Fibroblast of mammary gland (primary cell): ENCODE measurements at regions not wholly inside any gene's neighbourhood (a gene's known extent, or its start where the extent isn't known, plus 50 kb on each side); places are given as distances from the start of the nearest gene placed in this dataset.

Source experiments
- DNase-seq: peaks from one replicate; pipeline ENCODE4 v3.0.0-alpha.2; 2010; ENCODE audit warnings: low read depth
- H3K4me3 ChIP-seq: 2 replicates; pipeline ENCODE4 v1.5.1; 2011; ENCODE audit warnings: low read depth, mild to moderate bottlenecking, low read length, moderate library complexity; ENCODE audit not compliant: control insufficient read depth
- TF ChIP-seq, protein P1 (sequence below): conservative IDR thresholded peaks from 2 replicates; pipeline ENCODE4 v1.5.1; 2011; ENCODE audit warnings: low read depth, low read length, inconsistent platforms; ENCODE audit not compliant: control insufficient read depth, insufficient read depth

GRCh38 chr2:65620524-65620923, 188.1 kb upstream of the SPRED2 start:
- no peak for DNase-seq
- TF ChIP-seq, protein P1, sequence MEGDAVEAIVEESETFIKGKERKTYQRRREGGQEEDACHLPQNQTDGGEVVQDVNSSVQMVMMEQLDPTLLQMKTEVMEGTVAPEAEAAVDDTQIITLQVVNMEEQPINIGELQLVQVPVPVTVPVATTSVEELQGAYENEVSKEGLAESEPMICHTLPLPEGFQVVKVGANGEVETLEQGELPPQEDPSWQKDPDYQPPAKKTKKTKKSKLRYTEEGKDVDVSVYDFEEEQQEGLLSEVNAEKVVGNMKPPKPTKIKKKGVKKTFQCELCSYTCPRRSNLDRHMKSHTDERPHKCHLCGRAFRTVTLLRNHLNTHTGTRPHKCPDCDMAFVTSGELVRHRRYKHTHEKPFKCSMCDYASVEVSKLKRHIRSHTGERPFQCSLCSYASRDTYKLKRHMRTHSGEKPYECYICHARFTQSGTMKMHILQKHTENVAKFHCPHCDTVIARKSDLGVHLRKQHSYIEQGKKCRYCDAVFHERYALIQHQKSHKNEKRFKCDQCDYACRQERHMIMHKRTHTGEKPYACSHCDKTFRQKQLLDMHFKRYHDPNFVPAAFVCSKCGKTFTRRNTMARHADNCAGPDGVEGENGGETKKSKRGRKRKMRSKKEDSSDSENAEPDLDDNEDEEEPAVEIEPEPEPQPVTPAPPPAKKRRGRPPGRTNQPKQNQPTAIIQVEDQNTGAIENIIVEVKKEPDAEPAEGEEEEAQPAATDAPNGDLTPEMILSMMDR: peak; percentile 9
- no peak overlapping the region for H3K4me3 ChIP-seq

- H3K4me3 ChIP-seq: no peak overlapping the region
- no peak for DNase-seq
- TF ChIP-seq, protein P1: no peak
Observed at GRCh38 chr2:65620026-65620425, 187.6 kb upstream of the SPRED2 start.

GRCh38 chr2:65615602-65616001, 183.2 kb upstream of the SPRED2 start:
- no peak overlapping the region for H3K4me3 ChIP-seq
- no peak for DNase-seq
- TF ChIP-seq, protein P1: no peak

DNA sequence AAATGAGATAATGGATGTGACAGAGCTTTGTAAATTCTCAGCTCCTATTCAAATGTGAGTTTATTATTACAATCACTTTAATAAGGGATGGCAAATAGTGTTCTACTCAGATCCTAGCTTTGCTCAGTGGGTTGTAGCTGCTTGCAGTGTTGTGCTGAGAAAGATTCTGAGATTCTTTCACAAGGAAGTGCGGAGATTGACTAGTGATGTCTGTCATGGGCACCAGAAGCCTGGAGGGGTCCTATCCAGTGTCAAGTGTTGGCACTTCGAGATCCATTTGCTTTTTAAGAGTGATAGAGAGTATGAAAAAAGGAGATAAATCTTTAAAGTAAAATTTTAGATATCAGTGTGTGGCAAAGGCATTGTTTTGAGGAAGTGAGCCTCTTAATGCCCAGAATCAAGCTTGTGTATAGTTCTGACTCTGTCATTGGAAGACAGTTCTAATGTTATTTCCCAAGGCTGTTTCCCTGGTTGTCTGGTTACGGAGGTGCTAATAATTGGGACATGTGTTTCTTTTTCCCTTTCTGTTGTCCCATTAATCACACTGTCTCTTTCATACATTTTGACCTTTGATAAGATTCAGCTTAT, 181.7 kb upstream of the SPRED2 start:
- H3K4me3 ChIP-seq: no peak overlapping the region
- no peak for DNase-seq
- TF ChIP-seq, protein P1: no peak

GRCh38 chr2:65611488-65611887, 179.1 kb upstream of the SPRED2 start:
- DNase-seq: no peak
- H3K4me3 ChIP-seq: no peak overlapping the region
- TF ChIP-seq, protein P1: no peak

- no peak for DNase-seq
- H3K4me3 ChIP-seq: no peak overlapping the region
- TF ChIP-seq, protein P1: no peak
Observed at GRCh38 chr2:65608916-65609315, 176.5 kb upstream of the SPRED2 start.

- DNase-seq: no peak
- TF ChIP-seq, protein P1: no peak
- no peak overlapping the region for H3K4me3 ChIP-seq
Observed at GRCh38 chr2:65608466-65608865, 176.1 kb upstream of the SPRED2 start.
